Keratinocyte (primary cell): ENCODE measurements at regions not wholly inside any gene's neighbourhood (a gene's known extent, or its start where the extent isn't known, plus 50 kb on each side); places are given as distances from the start of the nearest gene placed in this dataset.

Source experiments
- EZH2 ChIP-seq: IDR thresholded peaks from one replicate; pipeline ENCODE4 v1.6.1; 2012; ENCODE audit warnings: inconsistent platforms, mild to moderate bottlenecking, low read length, moderate library complexity
- TF ChIP-seq, protein P1 (sequence below), 3 experiments: IDR thresholded peaks in 1 of 3; conservative IDR thresholded peaks in 1 of 3; optimal IDR thresholded peaks in 1 of 3; 2 replicates in 2 of 3; 3 replicates in 1 of 3; pipeline versions ENCODE3 to v1.5.1; 2011; ENCODE audit warnings: low read length in 3 of 3, mild to moderate bottlenecking in 3 of 3, moderate library complexity in 2 of 3, control low read depth in 1 of 3, inconsistent platforms in 1 of 3; ENCODE audit not compliant: insufficient read depth in 2 of 3; ENCODE audit errors: extremely low read depth in 1 of 3

DNA sequence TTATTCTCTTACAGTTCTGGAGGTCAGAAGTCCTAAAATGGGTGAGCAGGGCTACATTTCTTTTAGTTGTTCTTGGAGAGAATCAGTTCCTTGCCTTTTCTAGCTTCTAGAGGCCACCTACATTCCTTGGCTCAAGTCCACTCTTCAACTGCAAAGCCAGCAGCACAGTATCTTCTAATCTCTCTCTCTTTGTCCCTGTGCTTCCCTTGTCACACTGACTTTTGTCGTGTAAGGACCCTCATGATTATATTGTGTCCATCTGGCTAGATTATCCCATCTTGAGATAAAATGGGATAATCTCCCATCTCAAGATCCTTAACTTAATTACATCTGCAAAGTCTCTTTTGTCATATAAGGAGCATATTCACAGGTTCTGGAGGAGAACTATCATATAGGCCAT is 359.0 kb downstream of the ADRA2A start:
- TF ChIP-seq, protein P1, sequence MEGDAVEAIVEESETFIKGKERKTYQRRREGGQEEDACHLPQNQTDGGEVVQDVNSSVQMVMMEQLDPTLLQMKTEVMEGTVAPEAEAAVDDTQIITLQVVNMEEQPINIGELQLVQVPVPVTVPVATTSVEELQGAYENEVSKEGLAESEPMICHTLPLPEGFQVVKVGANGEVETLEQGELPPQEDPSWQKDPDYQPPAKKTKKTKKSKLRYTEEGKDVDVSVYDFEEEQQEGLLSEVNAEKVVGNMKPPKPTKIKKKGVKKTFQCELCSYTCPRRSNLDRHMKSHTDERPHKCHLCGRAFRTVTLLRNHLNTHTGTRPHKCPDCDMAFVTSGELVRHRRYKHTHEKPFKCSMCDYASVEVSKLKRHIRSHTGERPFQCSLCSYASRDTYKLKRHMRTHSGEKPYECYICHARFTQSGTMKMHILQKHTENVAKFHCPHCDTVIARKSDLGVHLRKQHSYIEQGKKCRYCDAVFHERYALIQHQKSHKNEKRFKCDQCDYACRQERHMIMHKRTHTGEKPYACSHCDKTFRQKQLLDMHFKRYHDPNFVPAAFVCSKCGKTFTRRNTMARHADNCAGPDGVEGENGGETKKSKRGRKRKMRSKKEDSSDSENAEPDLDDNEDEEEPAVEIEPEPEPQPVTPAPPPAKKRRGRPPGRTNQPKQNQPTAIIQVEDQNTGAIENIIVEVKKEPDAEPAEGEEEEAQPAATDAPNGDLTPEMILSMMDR (optimal IDR thresholded peaks at IDR 0.05 in 1 of 3, IDR thresholded peaks at IDR 0.05 in 1 of 3, conservative IDR thresholded peaks at IDR 0.05 in 1 of 3; ENCODE audit: extremely low read depth in 1 of 3, insufficient read depth in 2 of 3, low read length in 3 of 3): no peak
- TF ChIP-seq EZH2: no peak
